DOHH2 (cell line): ENCODE measurements at regions not wholly inside any gene's neighbourhood (a gene's known extent, or its start where the extent isn't known, plus 50 kb on each side); places are given as distances from the start of the nearest gene placed in this dataset.

Experiments
- H3F3A ChIP-seq: fragments of 200-600 bp; sonication (generic), shearing (Covaris generic); 2 replicates; pipeline ENCODE4 v1.6.0; 2016; ENCODE audit warnings: antibody characterized with exemption, mild to moderate bottlenecking; ENCODE audit not compliant: control insufficient read depth, insufficient read depth
- H3K27ac ChIP-seq: fragments of 200-600 bp; sonication (generic); 2 replicates; pipeline ENCODE4 v1.5.1; 2014; ENCODE audit warnings: low read depth, mild to moderate bottlenecking, low read length, moderate library complexity
- H3K27me3 ChIP-seq: fragments of 200-600 bp; sonication (generic); 2 replicates; pipeline ENCODE4 v1.6.1; 2014; ENCODE audit warnings: mild to moderate bottlenecking, low read length, mixed read lengths; ENCODE audit not compliant: control insufficient read depth
- H3K36me3 ChIP-seq: fragments of 200-600 bp; sonication (generic); 2 replicates; pipeline ENCODE4 v1.6.1; 2014; ENCODE audit warnings: mild to moderate bottlenecking, low read length, moderate library complexity, mixed read lengths; ENCODE audit not compliant: control insufficient read depth
- H3K4me1 ChIP-seq: fragments of 200-600 bp; sonication (generic); 2 replicates; pipeline ENCODE4 v1.6.1; 2014; ENCODE audit warnings: mild to moderate bottlenecking, low read length, mixed read lengths; ENCODE audit not compliant: control insufficient read depth
- H3K4me2 ChIP-seq: fragments of 200-600 bp; sonication (generic); 2 replicates; pipeline ENCODE4 v1.6.0; 2014; ENCODE audit warnings: mild to moderate bottlenecking, low read length, moderate library complexity
- H3K4me3 ChIP-seq: fragments of 200-600 bp; sonication (generic); 2 replicates; pipeline ENCODE4 v1.5.1; 2014; ENCODE audit warnings: mild to moderate bottlenecking, low read length, mixed read lengths
- H3K79me2 ChIP-seq: fragments of 200-600 bp; sonication (generic); 2 replicates; pipeline ENCODE4 v1.6.1; 2014; ENCODE audit warnings: mild to moderate bottlenecking, low read length, mixed read lengths; ENCODE audit not compliant: control insufficient read depth
- H3K9me2 ChIP-seq: fragments of 200-600 bp; sonication (generic); replicated peaks from 2 replicates; pipeline ENCODE4 v1.6.1; 2014; ENCODE audit warnings: mild to moderate bottlenecking, low read length, mixed read lengths; ENCODE audit not compliant: control insufficient read depth
- H3K9me3 ChIP-seq: fragments of 200-600 bp; sonication (generic); 2 replicates; pipeline ENCODE4 v1.6.1; 2014; ENCODE audit warnings: antibody characterized with exemption, low read length, mixed read lengths; ENCODE audit not compliant: control insufficient read depth, insufficient read depth
- H4K20me1 ChIP-seq: fragments of 200-600 bp; sonication (generic); 2 replicates; pipeline ENCODE4 v1.6.0; 2014; ENCODE audit warnings: low read depth, mild to moderate bottlenecking, antibody characterized with exemption, low read length, moderate library complexity; ENCODE audit not compliant: control insufficient read depth, insufficient read depth
- CTCF ChIP-seq: fragments of 200-600 bp; sonication (generic); IDR thresholded peaks from one replicate; pipeline ENCODE4 v1.5.1; 2014; ENCODE audit warnings: antibody characterized with exemption, mild to moderate bottlenecking, low read depth, low read length; ENCODE audit not compliant: poor library complexity, severe bottlenecking
- EZH2phosphoT487 ChIP-seq: fragments of 200-600 bp; sonication (generic); IDR thresholded peaks from 2 replicates; pipeline ENCODE4 v1.6.1; 2017; ENCODE audit warnings: borderline replicate concordance, mild to moderate bottlenecking, antibody characterized with exemption, low read length, moderate library complexity, mixed read lengths

- H3K36me3 ChIP-seq: no peaks in the 10 kb centered on the region
- H3K9me2 ChIP-seq: no peaks in the 10 kb centered on the region
- no peaks in the 10 kb centered on the region for H3K9me3 ChIP-seq
- H3K27me3 ChIP-seq: 0 out of 2 replicates have a peak, but pooled peaks cover 4% of the 10 kb centered on the region
- H3F3A ChIP-seq: no peaks in the 10 kb centered on the region
- H4K20me1 ChIP-seq: no peaks in the 10 kb centered on the region
- TF ChIP-seq EZH2phosphoT487 (no peak), CTCF (no peak)
- H3K27ac ChIP-seq: no peak overlapping the region
- no peak overlapping the region for H3K4me2 ChIP-seq
- H3K79me2 ChIP-seq: no peaks in the 10 kb centered on the region
- H3K4me3 ChIP-seq: no peak overlapping the region
- peaks cover 12% of the 10 kb centered on the region for H3K4me1 ChIP-seq
These were observed 376.1 kb downstream of the EFNA5 start for GRCh38 chr5:107294669-107295068.

- Histone ChIP-seq H3F3A (no peaks in the 10 kb centered on the region), H3K4me3 (no peak overlapping the region), H3K27me3 (0 out of 2 replicates have a peak, but pooled peaks cover 4% of the 10 kb centered on the region), H3K27ac (no peak overlapping the region), H3K36me3 (no peaks in the 10 kb centered on the region), H3K9me2 (no peaks in the 10 kb centered on the region), H3K9me3 (no peaks in the 10 kb centered on the region), H4K20me1 (no peaks in the 10 kb centered on the region), H3K79me2 (no peaks in the 10 kb centered on the region), H3K4me2 (peak overlapping the region; percentile 29; the same call in 1 of the 2 replicates), H3K4me1 (peaks cover 12% of the 10 kb centered on the region)
- no peak for TF ChIP-seq EZH2phosphoT487
- no peak for TF ChIP-seq CTCF
These were observed 376.6 kb downstream of the EFNA5 start for GRCh38 chr5:107294211-107294550.

GRCh38 chr5:107293541-107294210 lies 377.1 kb downstream of the EFNA5 start:
- TF ChIP-seq EZH2phosphoT487 (no peak), CTCF (no peak)

More at GRCh38 chr5:107293541-107294210, 377.1 kb downstream of the EFNA5 start:
- Histone ChIP-seq H3F3A (no peaks in the 10 kb centered on the region), H3K27me3 (0 out of 2 replicates have a peak, but pooled peaks cover 4% of the 10 kb centered on the region), H3K4me1 (peaks cover 12% of the 10 kb centered on the region), H3K36me3 (no peaks in the 10 kb centered on the region), H3K79me2 (no peaks in the 10 kb centered on the region), H4K20me1 (no peaks in the 10 kb centered on the region), H3K27ac (no peak overlapping the region), H3K9me3 (no peaks in the 10 kb centered on the region), H3K4me2 (peak overlapping the region; percentile 29; the same call in 1 of the 2 replicates), H3K9me2 (no peaks in the 10 kb centered on the region), H3K4me3 (no peak overlapping the region)
